SK-N-SH (cell line): ENCODE measurements at regions not wholly inside any gene's neighbourhood (a gene's known extent, or its start where the extent isn't known, plus 50 kb on each side); places are given as distances from the start of the nearest gene placed in this dataset.

Source experiments
- FOXM1 ChIP-seq: IDR thresholded peaks from 2 replicates; pipeline ENCODE4 v1.4.0; 2012; ENCODE audit warnings: low read depth, mild to moderate bottlenecking
- MXI1 ChIP-seq: IDR thresholded peaks from 2 replicates; pipeline ENCODE4 v1.6.1; 2012; ENCODE audit warnings: mild to moderate bottlenecking, low read depth, low read length, improper control_type of control experiment
- RXRA ChIP-seq: IDR thresholded peaks from 2 replicates; pipeline ENCODE4 v1.4.0; 2012; ENCODE audit warnings: low read depth, mild to moderate bottlenecking, borderline replicate concordance
- SIN3A ChIP-seq: IDR thresholded peaks from 2 replicates; pipeline ENCODE4 v1.6.1; 2012; ENCODE audit warnings: low read depth, mild to moderate bottlenecking, low read length, moderate library complexity, borderline replicate concordance
- USF2 ChIP-seq: fragments of 150-350 bp; IDR thresholded peaks from 2 replicates; pipeline ENCODE4 v1.6.1; 2017; ENCODE audit warnings: antibody characterized with exemption, low read length, low read depth, borderline replicate concordance
- TF ChIP-seq, protein P1 (sequence below): fragments of 200-600 bp; sonication (generic); IDR thresholded peaks from 2 replicates; pipeline ENCODE4 v1.6.1; 2017; ENCODE audit warnings: antibody characterized with exemption, mild to moderate bottlenecking, moderate library complexity

DNA sequence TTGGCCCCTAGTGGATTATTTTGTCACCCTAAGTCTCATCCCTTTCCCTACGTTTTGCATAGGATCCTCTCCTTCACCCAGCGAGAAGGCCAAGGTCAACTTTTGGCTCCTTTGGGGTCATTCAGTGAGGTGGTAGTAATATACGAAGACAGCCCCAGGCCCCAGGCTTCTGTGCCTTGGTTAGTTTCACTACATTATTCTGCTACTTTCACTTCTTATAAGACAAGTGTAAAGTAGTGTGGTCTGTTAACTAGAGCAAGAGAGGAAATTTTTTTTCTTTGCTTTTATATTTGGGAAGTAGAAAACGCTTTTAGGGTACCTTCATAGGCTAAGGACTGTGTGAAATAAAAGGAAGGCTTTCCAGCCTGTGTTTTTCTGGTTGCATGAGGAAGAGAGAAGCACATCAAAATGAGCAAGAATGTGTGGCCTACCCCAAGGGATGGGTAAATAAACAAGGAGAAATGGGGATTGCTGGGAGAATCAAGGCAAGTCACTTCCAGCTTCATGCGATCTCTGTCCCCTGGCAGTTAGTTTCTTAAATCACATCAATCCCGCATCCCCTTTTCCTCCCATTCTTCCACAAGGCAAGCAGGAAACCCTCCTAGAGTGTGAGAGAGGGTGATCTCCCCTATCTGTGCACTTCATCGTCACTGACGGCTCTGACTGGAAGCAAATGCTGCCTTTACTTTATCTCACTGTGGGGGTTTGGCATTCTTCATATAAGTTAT lies 677.0 kb upstream of the WWC1 start:
- TF ChIP-seq, protein P1, sequence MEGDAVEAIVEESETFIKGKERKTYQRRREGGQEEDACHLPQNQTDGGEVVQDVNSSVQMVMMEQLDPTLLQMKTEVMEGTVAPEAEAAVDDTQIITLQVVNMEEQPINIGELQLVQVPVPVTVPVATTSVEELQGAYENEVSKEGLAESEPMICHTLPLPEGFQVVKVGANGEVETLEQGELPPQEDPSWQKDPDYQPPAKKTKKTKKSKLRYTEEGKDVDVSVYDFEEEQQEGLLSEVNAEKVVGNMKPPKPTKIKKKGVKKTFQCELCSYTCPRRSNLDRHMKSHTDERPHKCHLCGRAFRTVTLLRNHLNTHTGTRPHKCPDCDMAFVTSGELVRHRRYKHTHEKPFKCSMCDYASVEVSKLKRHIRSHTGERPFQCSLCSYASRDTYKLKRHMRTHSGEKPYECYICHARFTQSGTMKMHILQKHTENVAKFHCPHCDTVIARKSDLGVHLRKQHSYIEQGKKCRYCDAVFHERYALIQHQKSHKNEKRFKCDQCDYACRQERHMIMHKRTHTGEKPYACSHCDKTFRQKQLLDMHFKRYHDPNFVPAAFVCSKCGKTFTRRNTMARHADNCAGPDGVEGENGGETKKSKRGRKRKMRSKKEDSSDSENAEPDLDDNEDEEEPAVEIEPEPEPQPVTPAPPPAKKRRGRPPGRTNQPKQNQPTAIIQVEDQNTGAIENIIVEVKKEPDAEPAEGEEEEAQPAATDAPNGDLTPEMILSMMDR: no peak
- TF ChIP-seq SIN3A (no peak), MXI1 (no peak), RXRA (no peak), FOXM1 (no peak), USF2 (no peak)
